ENCODE measurements at regions not wholly inside any gene's neighbourhood (a gene's known extent, or its start where the extent isn't known, plus 50 kb on each side); places are given as distances from the start of the nearest gene placed in this dataset.

- no peak for TF ChIP-seq CTCF (conservative IDR thresholded peaks at IDR 0.05)
- no peak for TF ChIP-seq EZH2 (IDR thresholded peaks at IDR 0.05; ENCODE audit: low read depth)
Measured at GRCh38 chr7:22596763-22597400, 96.9 kb upstream of the STEAP1B start.
